Omental fat pad (tissue), 3 donors: ENCODE measurements at regions not wholly inside any gene's neighbourhood (a gene's known extent, or its start where the extent isn't known, plus 50 kb on each side); places are given as distances from the start of the nearest gene placed in this dataset.
"Not testable (repeated sequence)": the region's sequence is repeated elsewhere in the genome, so short reads cannot be mapped to it uniquely, and the experiment has no call there.

Source experiments
- ATAC-seq: fragments of 150-250 bp; one replicate; pipeline ENCODE4 v1.9.1; 2016; ENCODE audit warnings: mild to moderate bottlenecking, moderate library complexity; ENCODE audit not compliant: low FRiP score
- DNase-seq: peaks from one replicate; pipeline ENCODE4 v3.0.0-alpha.2; 2019; ENCODE audit warnings: low spot score
- TF ChIP-seq, protein P1 (sequence below), 3 donors: fragments of 450-650 bp; IDR thresholded peaks; one replicate each; pipeline ENCODE4 v1.5.1; 2016 to 2017; ENCODE audit warnings: antibody characterized with exemption in 3 of 3, mild to moderate bottlenecking in 3 of 3, moderate library complexity in 2 of 3

DNA sequence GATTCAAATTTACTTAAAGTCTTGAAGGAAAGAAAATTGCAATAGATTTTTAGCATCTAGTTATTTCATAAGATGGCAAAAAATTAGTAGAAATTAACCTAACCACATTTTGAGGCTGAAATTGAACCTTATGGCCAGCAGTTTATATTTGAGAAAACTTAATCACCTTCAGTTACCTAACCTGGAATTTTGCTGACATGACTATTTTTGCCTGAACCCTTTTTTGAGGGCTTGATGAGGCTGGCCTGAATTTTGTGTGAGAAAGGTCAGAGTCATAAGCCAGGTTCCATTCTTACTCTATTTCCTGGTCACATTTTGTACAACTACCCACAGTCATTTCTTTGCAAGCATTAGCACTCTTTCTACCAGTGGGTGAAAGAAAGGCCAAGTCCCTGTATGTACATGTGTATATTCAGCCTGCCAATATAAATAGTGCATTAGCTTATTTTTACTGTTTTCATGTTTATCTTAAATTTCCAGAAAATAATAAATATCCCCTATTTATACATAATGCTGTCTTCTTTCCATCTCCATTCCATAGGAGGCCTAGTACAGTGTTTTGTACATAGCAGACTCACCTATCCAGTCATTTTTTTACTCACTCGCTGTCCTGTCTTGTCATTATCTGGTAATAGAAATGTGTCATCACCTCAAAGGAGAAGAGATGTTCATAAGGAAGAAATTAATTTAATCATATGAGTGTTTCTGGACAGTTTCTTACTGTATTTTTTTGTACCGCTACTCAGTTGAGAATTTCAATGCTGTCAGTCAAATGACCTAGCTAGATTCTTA, 108.4 kb upstream of the SGCD start:
- TF ChIP-seq, protein P1, sequence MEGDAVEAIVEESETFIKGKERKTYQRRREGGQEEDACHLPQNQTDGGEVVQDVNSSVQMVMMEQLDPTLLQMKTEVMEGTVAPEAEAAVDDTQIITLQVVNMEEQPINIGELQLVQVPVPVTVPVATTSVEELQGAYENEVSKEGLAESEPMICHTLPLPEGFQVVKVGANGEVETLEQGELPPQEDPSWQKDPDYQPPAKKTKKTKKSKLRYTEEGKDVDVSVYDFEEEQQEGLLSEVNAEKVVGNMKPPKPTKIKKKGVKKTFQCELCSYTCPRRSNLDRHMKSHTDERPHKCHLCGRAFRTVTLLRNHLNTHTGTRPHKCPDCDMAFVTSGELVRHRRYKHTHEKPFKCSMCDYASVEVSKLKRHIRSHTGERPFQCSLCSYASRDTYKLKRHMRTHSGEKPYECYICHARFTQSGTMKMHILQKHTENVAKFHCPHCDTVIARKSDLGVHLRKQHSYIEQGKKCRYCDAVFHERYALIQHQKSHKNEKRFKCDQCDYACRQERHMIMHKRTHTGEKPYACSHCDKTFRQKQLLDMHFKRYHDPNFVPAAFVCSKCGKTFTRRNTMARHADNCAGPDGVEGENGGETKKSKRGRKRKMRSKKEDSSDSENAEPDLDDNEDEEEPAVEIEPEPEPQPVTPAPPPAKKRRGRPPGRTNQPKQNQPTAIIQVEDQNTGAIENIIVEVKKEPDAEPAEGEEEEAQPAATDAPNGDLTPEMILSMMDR (IDR thresholded peaks at IDR 0.05) = no peak
- DNase-seq = no peak
- no peak for ATAC-seq

DNA sequence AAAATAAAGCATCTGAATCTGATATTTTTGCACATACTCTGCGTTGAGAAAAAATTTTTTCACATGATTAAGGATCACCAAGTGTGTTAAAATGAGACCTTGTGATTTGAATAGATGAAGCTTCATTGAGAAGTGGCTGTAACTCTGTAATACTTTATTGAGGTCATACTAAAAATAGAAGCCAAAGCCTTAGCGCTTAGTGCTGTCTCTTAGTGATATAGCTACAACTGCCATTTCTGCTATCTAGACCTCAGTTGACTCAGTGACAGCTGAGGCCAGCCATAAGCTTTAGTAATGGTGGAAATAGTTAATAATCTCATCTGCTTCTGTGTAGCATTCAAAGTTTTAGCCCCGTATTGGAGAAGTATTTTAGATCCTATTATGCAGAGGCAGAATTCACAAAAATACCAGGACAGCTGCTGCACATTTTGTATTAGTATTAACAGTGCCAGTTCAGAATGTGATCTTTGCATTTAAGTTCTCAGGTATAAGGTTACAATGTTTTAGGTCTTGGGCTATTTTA, 107.4 kb upstream of the SGCD start:
- no peak for DNase-seq
- ATAC-seq = no peak
- TF ChIP-seq, protein P1 (IDR thresholded peaks at IDR 0.05) = no peak

DNA sequence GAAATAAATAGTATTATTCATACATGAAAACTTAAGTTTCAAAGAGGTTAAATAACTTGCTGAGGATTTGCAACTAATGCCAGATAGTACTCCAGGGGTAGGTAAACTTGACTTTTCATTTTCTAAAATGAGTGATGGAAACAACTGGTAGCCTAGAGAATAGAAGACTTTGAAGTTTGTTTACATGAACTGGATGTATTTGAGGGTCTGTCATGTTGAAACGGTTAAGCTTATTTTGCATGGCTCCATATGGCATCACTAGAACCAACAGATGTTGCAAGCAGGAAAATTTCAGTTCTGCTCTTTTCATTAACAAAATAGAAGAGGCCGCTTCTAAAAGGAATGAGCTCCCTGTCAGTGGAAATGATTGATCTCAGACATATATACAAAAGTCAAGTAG, 105.1 kb upstream of the SGCD start:
- no peak for DNase-seq
- no peak for ATAC-seq
- TF ChIP-seq, protein P1 (IDR thresholded peaks at IDR 0.05) = no peak

DNA sequence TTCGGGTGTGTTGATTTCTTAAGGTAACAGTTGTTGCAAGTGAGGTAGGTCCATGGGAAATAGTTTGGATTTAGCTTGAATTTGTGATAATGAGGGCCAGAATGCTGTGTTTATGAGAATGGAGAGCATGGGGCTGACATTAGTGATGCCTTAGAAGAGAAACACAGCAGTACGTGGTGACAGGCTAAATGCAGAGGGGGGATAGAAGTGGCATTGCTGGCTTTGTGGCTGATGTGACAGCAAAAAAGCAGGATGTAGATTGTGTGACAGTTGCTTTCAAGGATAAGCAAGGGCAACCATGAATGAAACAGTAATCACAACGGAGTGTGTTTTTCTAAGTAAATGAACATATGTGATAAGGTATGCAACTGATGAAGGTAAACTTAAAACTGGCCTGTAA, 103.4 kb upstream of the SGCD start:
- ATAC-seq = no peak
- TF ChIP-seq, protein P1 (IDR thresholded peaks at IDR 0.05) = no peak
- DNase-seq = no peak

DNA sequence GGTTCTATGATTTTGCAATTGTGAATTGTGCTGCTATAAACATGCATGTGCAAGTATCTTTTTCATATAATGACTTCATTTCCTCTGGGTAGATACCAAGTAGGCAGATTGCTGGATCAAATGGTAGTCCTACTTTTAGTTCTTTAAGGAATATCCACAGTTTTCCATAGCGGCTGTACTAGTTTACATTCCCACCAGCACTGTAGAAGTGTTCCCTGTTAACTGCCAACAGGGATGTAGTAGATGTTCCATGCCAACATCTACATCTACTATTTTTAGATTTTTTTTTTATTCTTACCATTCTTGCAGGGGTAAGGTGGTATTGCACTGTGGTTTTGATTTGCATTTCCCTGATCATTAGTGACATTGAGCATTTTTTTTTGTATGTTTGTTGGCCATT, 100.5 kb upstream of the SGCD start:
- ATAC-seq, DNase-seq: not testable (repeated sequence)

DNA sequence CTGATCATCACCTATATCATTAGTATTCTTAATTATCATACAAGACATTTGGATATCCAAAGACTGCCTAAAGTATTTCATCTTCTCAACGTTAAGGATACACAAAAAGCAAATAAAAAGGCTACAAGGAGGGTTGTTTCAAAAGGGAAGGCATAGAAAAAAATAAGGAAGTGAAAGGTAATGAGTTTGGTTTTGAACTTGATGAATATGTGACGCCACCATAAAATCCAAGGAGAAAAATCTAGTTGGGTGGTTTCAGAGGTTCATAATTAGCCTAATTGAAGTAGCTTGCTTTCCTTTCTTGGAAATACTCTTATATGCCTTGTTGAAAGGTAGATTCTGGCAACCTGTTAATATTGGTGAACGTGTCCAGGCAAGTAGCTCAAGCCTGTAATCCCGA, 96.1 kb upstream of the SGCD start:
- DNase-seq = no peak
- ATAC-seq = no peak
- TF ChIP-seq, protein P1 (IDR thresholded peaks at IDR 0.05) = no peak

DNA sequence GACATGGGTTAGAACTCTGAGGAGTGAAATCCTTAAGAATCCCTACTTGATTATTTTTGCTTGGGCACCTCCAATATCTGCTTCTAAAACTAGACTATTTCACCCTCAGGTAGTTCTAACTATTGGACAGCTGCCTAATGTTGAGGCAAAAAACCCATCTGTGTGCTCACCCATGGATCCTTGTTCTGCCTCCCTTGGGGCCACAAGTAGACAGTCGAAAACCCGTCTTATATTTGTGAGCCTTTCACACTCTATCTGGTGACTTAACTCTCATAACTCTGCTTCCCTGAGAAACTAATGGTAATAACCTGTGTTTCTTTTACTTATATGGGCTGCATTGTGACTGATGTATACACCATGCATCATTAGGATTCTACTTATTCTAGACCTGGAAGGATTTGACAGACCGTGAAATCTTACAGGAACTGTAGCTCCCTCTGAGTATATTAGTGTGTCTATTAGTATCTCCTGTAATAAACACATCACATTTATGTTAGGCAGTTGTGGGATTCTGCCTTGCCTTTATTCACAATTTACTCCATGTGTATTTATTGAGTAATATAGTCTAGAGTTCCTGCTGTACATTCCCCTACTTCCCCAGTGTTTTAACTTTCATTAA, 94.6 kb upstream of the SGCD start:
- DNase-seq = no peak
- TF ChIP-seq, protein P1 (IDR thresholded peaks at IDR 0.05) = no peak
- no peak for ATAC-seq
